ENCODE measurements at regions not wholly inside any gene's neighbourhood (a gene's known extent, or its start where the extent isn't known, plus 50 kb on each side); places are given as distances from the start of the nearest gene placed in this dataset.

- TF ChIP-seq CTCF (IDR thresholded peaks at IDR 0.05; ENCODE audit: low read depth, low read length) (no peak), POLR2A (IDR thresholded peaks at IDR 0.05; ENCODE audit: extremely low read depth, insufficient read length) (no peak), MAX (IDR thresholded peaks at IDR 0.05; ENCODE audit: low read depth, low read length) (no peak)
These were observed 491.8 kb upstream of the COX7C start for GRCh38 chr5:86125731-86126601.

All from NB4 (cell line).